Suprapubic skin (tissue), 3 donors: ENCODE measurements at regions not wholly inside any gene's neighbourhood (a gene's known extent, or its start where the extent isn't known, plus 50 kb on each side); places are given as distances from the start of the nearest gene placed in this dataset.

ENCODE experiments used
- CTCF ChIP-seq, 2 donors: fragments of 200-600 bp in 1 of 2; fragments of 450-650 bp in 1 of 2; sonication (generic) in 1 of 2; IDR thresholded peaks; one replicate each; pipeline ENCODE4 v1.5.1; 2016 to 2019; ENCODE audit warnings: antibody characterized with exemption in 2 of 2, mild to moderate bottlenecking in 1 of 2, moderate library complexity in 1 of 2
- EP300 ChIP-seq: sonication (generic); formaldehyde crosslinking; IDR thresholded peaks from one replicate; pipeline ENCODE4 v1.6.1; 2017; ENCODE audit warnings: antibody characterized with exemption
- POLR2A ChIP-seq, 2 donors: fragments of 450-650 bp; IDR thresholded peaks; one replicate each; pipeline ENCODE4 v1.6.1; 2017; ENCODE audit warnings: antibody characterized with exemption in 2 of 2, mild to moderate bottlenecking in 2 of 2, moderate library complexity in 2 of 2

- TF ChIP-seq CTCF (IDR thresholded peaks at IDR 0.05) (no peak), POLR2A (IDR thresholded peaks at IDR 0.05) (no peak), EP300 (no peak)
Observed at GRCh38 chr20:20814685-20815084, 102.2 kb upstream of the RALGAPA2 start.
